GM23338 (cell line): ENCODE measurements at regions not wholly inside any gene's neighbourhood (a gene's known extent, or its start where the extent isn't known, plus 50 kb on each side); places are given as distances from the start of the nearest gene placed in this dataset.
A peak's percentile ranks its signal among the peaks of the same experiment; 100 is the strongest.

Experiments used
- ATAC-seq: fragments of 200-7000 bp; cut with Tn5 transposase; 3 replicates; pipeline ENCODE4 v1.9.1; 2020
- DNase-seq: peaks from one replicate; pipeline ENCODE4 v3.0.0-alpha.2; 2015; ENCODE audit warnings: low spot score
- H2AFZ ChIP-seq: fragments of 200-600 bp; sonication (generic); 2 replicates; pipeline ENCODE4 v1.8.0; 2016; ENCODE audit warnings: antibody characterized with exemption, mild to moderate bottlenecking, moderate library complexity
- H3F3A ChIP-seq: fragments of 200-600 bp; sonication (generic); replicated peaks from 2 replicates; pipeline ENCODE4 v1.8.0; 2017; ENCODE audit warnings: antibody characterized with exemption, mixed run types, low read depth
- H3K27ac ChIP-seq: fragments of 200-600 bp; sonication (generic); 2 replicates; pipeline ENCODE4 v1.6.1; 2016; ENCODE audit warnings: low read depth
- H3K27me3 ChIP-seq: fragments of 200-600 bp; sonication (generic); 2 replicates; pipeline ENCODE4 v1.8.0; 2016; ENCODE audit warnings: mild to moderate bottlenecking, mixed run types, moderate library complexity; ENCODE audit not compliant: insufficient read depth
- H3K36me3 ChIP-seq: fragments of 200-600 bp; sonication (generic); 2 replicates; pipeline ENCODE4 v1.8.0; 2016; ENCODE audit warnings: mild to moderate bottlenecking; ENCODE audit not compliant: insufficient read depth
- H3K4me1 ChIP-seq: fragments of 200-600 bp; sonication (generic); 2 replicates; pipeline ENCODE4 v1.8.0; 2016; ENCODE audit warnings: mild to moderate bottlenecking, moderate library complexity; ENCODE audit not compliant: insufficient read depth
- H3K4me2 ChIP-seq: fragments of 200-600 bp; sonication (generic); 2 replicates; pipeline ENCODE4 v1.7.1; 2017; ENCODE audit warnings: mixed run types
- H3K4me3 ChIP-seq: fragments of 200-600 bp; sonication (generic); 2 replicates; pipeline ENCODE4 v1.6.1; 2016; ENCODE audit warnings: mixed run types
- H3K79me2 ChIP-seq: fragments of 200-600 bp; sonication (generic); replicated peaks from 2 replicates; pipeline ENCODE4 v1.8.0; 2017; ENCODE audit warnings: mild to moderate bottlenecking; ENCODE audit not compliant: insufficient read depth
- H3K9me2 ChIP-seq: fragments of 200-600 bp; sonication (generic); 2 replicates; pipeline ENCODE4 v1.8.0; 2017; ENCODE audit not compliant: insufficient read depth
- H4K20me1 ChIP-seq: fragments of 200-600 bp; sonication (generic); replicated peaks from 2 replicates; pipeline ENCODE4 v1.8.0; 2017; ENCODE audit warnings: mild to moderate bottlenecking; ENCODE audit not compliant: insufficient read depth
- H3K27ac Mint-ChIP-seq: 2 replicates; pipeline ENCODE4 v1.8.0; 2020; ENCODE audit warnings: inconsistent platforms, mild to moderate bottlenecking, moderate library complexity, mixed read lengths
- H3K27me3 Mint-ChIP-seq: 3 replicates; pipeline ENCODE4 v1.8.0; 2022; ENCODE audit warnings: low read depth, mild to moderate bottlenecking, moderate library complexity, mixed read lengths, inconsistent platforms; ENCODE audit not compliant: insufficient read depth, poor library complexity
- H3K36me3 Mint-ChIP-seq: 3 replicates; pipeline ENCODE4 v1.8.0; 2021; ENCODE audit warnings: low read depth, mild to moderate bottlenecking, inconsistent platforms, moderate library complexity, mixed read lengths
- H3K4me1 Mint-ChIP-seq: 3 replicates; pipeline ENCODE4 v1.8.0; 2020; ENCODE audit warnings: mild to moderate bottlenecking, inconsistent platforms, mixed read lengths
- H3K4me3 Mint-ChIP-seq: 3 replicates; pipeline ENCODE4 v1.8.0; 2021; ENCODE audit warnings: moderate library complexity, mild to moderate bottlenecking, inconsistent platforms, mixed read lengths
- H3K9me3 Mint-ChIP-seq: 3 replicates; pipeline ENCODE4 v1.8.0; 2020; ENCODE audit warnings: moderate library complexity, mild to moderate bottlenecking, inconsistent platforms, mixed read lengths
- CREB1 ChIP-seq: fragments of 250-450 bp; sonication (Bioruptor Pico); IDR thresholded peaks from 2 replicates; pipeline ENCODE4 v1.5.0; 2020; ENCODE audit warnings: low read depth, mild to moderate bottlenecking, moderate library complexity
- CTCF ChIP-seq, 2 experiments: fragments of 200-600 bp in 1 of 2; sonication (generic) in 1 of 2; conservative IDR thresholded peaks; 2 replicates each; pipeline versions ENCODE4 v1.5.1 to v1.6.1; 2016 to 2017; ENCODE audit warnings: antibody characterized with exemption in 2 of 2, low read depth in 2 of 2, mild to moderate bottlenecking in 2 of 2, moderate library complexity in 1 of 2
- EZH2 ChIP-seq: fragments of 200-600 bp; sonication (generic); IDR thresholded peaks from one replicate; pipeline ENCODE4 v1.8.0; 2017; ENCODE audit warnings: antibody characterized with exemption, mild to moderate bottlenecking, low read depth; ENCODE audit not compliant: unreplicated experiment
- EZH2phosphoT487 ChIP-seq: fragments of 200-600 bp; sonication (generic); IDR thresholded peaks from one replicate; pipeline ENCODE4 v1.8.1; 2018; ENCODE audit warnings: antibody characterized with exemption; ENCODE audit not compliant: unreplicated experiment
- JUNB ChIP-seq: IDR thresholded peaks from one replicate; pipeline ENCODE4 v1.6.1; 2016; ENCODE audit warnings: antibody characterized with exemption; ENCODE audit not compliant: unreplicated experiment
- NANOG ChIP-seq: IDR thresholded peaks from 2 replicates; pipeline ENCODE4 v1.6.1; 2016; ENCODE audit warnings: antibody characterized with exemption, borderline replicate concordance
- POLR2AphosphoS5 ChIP-seq: IDR thresholded peaks from 2 replicates; pipeline ENCODE4 v1.6.1; 2016; ENCODE audit warnings: antibody characterized with exemption, low read depth
- STAT1 ChIP-seq: IDR thresholded peaks from one replicate; pipeline ENCODE4 v1.6.1; 2016; ENCODE audit warnings: antibody characterized with exemption; ENCODE audit not compliant: unreplicated experiment
- ZNF114 ChIP-seq: fragments of 250-450 bp; sonication (Bioruptor Pico); IDR thresholded peaks from 2 replicates; pipeline ENCODE4 v1.5.0; 2020; ENCODE audit warnings: mild to moderate bottlenecking, moderate library complexity
- ZNF331 ChIP-seq: fragments of 250-450 bp; sonication (Bioruptor Pico); IDR thresholded peaks from 2 replicates; pipeline ENCODE4 v1.5.0; 2020; ENCODE audit warnings: low read depth, mild to moderate bottlenecking, moderate library complexity
- TF ChIP-seq, protein P1 (sequence below): IDR thresholded peaks from one replicate; pipeline ENCODE4 v1.6.1; 2018; ENCODE audit warnings: antibody characterized with exemption; ENCODE audit not compliant: unreplicated experiment
- TF ChIP-seq, protein P2 (sequence below): IDR thresholded peaks from 2 replicates; pipeline ENCODE4 v1.6.1; 2016; ENCODE audit warnings: antibody characterized with exemption

GRCh38 chr7:21125297-21125696 lies 302.6 kb upstream of the SP4 start:
- peaks cover 12% of the 10 kb centered on the region for H3K27me3 Mint-ChIP-seq
- Histone ChIP-seq H3K27me3 (peaks cover 35% of the 10 kb centered on the region), H2AFZ (no peak overlapping the region), H3K4me2 (peak overlapping the region; percentile 24; the same call in 1 of the 2 replicates), H3K9me2 (no peaks in the 10 kb centered on the region), H4K20me1 (no peaks in the 10 kb centered on the region), H3K36me3 (no peaks in the 10 kb centered on the region), H3F3A (no peaks in the 10 kb centered on the region), H3K4me3 (no peak overlapping the region), H3K4me1 (peaks cover 50% of the 10 kb centered on the region), H3K79me2 (no peaks in the 10 kb centered on the region), H3K27ac (no peak overlapping the region)
- no peak overlapping the region for H3K27ac Mint-ChIP-seq
- no peaks in the 10 kb centered on the region for H3K36me3 Mint-ChIP-seq
- ATAC-seq, result peak; percentile 90
- peaks cover 60% of the 10 kb centered on the region for H3K4me1 Mint-ChIP-seq
- peak; percentile 44 to 56 for TF ChIP-seq CTCF (conservative IDR thresholded peaks at IDR 0.05; ENCODE audit: low read depth in 2 of 2)
- no peak for TF ChIP-seq ZNF114 (CRISPR knock-in tag)
- H3K4me3 Mint-ChIP-seq, result no peak overlapping the region
- peak; percentile 76 for DNase-seq
- H3K9me3 Mint-ChIP-seq, result no peaks in the 10 kb centered on the region

GRCh38 chr7:21128062-21128817 lies 299.6 kb upstream of the SP4 start:
- peak overlapping the region; percentile 12; the same call in 1 of the 2 replicates for H3K4me2 ChIP-seq
- H3K36me3 ChIP-seq, result no peaks in the 10 kb centered on the region
- no peaks in the 10 kb centered on the region; the same call in 1 of the 2 replicates for H3K9me2 ChIP-seq
- Mint-ChIP-seq H3K27me3 (peaks cover 16% of the 10 kb centered on the region), H3K27ac (no peak overlapping the region), H3K4me1 (peaks cover 60% of the 10 kb centered on the region), H3K9me3 (no peaks in the 10 kb centered on the region), H3K4me3 (no peak overlapping the region), H3K36me3 (no peaks in the 10 kb centered on the region)
- no peak overlapping the region for H2AFZ ChIP-seq
- no peaks in the 10 kb centered on the region for H4K20me1 ChIP-seq
- DNase-seq (no peak), ATAC-seq (peak; percentile 34)
- H3K4me1 ChIP-seq, result peaks cover 50% of the 10 kb centered on the region
- H3K4me3 ChIP-seq, result no peak overlapping the region
- H3K27ac ChIP-seq, result no peak overlapping the region
- peaks cover 20% of the 10 kb centered on the region for H3K27me3 ChIP-seq
- no peak for TF ChIP-seq STAT1
- H3K79me2 ChIP-seq, result no peaks in the 10 kb centered on the region
- H3F3A ChIP-seq, result no peaks in the 10 kb centered on the region

DNA sequence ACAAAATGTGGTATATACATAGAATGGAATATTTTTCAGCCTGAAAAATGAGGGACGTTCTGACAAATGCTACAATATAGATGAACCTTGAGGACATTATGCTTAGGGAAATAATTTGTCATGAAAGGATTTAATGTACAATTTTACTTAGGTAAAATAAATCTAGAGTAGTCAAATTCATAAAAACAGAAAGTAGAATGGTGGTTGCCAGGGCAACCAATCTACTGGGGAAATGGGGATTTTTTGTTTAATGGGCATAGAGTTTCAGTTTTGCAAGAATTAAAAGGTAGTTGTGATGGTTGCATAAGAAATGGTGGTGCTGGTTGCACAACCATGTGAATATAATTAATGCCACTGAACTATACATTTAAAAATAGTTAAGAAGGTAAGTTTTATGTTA lies 296.0 kb upstream of the SP4 start:
- peaks cover 7% of the 10 kb centered on the region for H3K27me3 Mint-ChIP-seq
- no peak overlapping the region for H2AFZ ChIP-seq
- no peaks in the 10 kb centered on the region; the same call in 1 of the 2 replicates for H3K9me2 ChIP-seq
- no peak overlapping the region for H3K4me3 ChIP-seq
- H3K36me3 Mint-ChIP-seq, result no peaks in the 10 kb centered on the region
- no peaks in the 10 kb centered on the region for H3F3A ChIP-seq
- H3K36me3 ChIP-seq, result no peaks in the 10 kb centered on the region
- H3K79me2 ChIP-seq, result no peaks in the 10 kb centered on the region
- peaks cover 23% of the 10 kb centered on the region for H3K4me1 ChIP-seq
- no peak overlapping the region for H3K4me3 Mint-ChIP-seq
- H3K27me3 ChIP-seq, result no peaks in the 10 kb centered on the region
- DNase-seq (no peak), ATAC-seq (no peak)
- no peaks in the 10 kb centered on the region for H4K20me1 ChIP-seq
- no peak overlapping the region for H3K4me2 ChIP-seq
- H3K27ac Mint-ChIP-seq, result no peak overlapping the region
- H3K27ac ChIP-seq, result no peak overlapping the region
- H3K9me3 Mint-ChIP-seq, result no peaks in the 10 kb centered on the region
- peaks cover 27% of the 10 kb centered on the region for H3K4me1 Mint-ChIP-seq
- TF ChIP-seq CREB1 (CRISPR knock-in tag) (no peak), ZNF331 (CRISPR knock-in tag) (no peak), ZNF114 (CRISPR knock-in tag) (no peak), JUNB (no peak), EZH2phosphoT487 (no peak), POLR2AphosphoS5 (no peak), STAT1 (no peak), NANOG (no peak), EZH2 (no peak)
- TF ChIP-seq, protein P1, sequence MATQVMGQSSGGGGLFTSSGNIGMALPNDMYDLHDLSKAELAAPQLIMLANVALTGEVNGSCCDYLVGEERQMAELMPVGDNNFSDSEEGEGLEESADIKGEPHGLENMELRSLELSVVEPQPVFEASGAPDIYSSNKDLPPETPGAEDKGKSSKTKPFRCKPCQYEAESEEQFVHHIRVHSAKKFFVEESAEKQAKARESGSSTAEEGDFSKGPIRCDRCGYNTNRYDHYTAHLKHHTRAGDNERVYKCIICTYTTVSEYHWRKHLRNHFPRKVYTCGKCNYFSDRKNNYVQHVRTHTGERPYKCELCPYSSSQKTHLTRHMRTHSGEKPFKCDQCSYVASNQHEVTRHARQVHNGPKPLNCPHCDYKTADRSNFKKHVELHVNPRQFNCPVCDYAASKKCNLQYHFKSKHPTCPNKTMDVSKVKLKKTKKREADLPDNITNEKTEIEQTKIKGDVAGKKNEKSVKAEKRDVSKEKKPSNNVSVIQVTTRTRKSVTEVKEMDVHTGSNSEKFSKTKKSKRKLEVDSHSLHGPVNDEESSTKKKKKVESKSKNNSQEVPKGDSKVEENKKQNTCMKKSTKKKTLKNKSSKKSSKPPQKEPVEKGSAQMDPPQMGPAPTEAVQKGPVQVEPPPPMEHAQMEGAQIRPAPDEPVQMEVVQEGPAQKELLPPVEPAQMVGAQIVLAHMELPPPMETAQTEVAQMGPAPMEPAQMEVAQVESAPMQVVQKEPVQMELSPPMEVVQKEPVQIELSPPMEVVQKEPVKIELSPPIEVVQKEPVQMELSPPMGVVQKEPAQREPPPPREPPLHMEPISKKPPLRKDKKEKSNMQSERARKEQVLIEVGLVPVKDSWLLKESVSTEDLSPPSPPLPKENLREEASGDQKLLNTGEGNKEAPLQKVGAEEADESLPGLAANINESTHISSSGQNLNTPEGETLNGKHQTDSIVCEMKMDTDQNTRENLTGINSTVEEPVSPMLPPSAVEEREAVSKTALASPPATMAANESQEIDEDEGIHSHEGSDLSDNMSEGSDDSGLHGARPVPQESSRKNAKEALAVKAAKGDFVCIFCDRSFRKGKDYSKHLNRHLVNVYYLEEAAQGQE, result no peak
- TF ChIP-seq, protein P2, sequence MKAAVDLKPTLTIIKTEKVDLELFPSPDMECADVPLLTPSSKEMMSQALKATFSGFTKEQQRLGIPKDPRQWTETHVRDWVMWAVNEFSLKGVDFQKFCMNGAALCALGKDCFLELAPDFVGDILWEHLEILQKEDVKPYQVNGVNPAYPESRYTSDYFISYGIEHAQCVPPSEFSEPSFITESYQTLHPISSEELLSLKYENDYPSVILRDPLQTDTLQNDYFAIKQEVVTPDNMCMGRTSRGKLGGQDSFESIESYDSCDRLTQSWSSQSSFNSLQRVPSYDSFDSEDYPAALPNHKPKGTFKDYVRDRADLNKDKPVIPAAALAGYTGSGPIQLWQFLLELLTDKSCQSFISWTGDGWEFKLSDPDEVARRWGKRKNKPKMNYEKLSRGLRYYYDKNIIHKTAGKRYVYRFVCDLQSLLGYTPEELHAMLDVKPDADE, result no peak
